Thyroid gland (tissue), 4 donors: ENCODE measurements at regions not wholly inside any gene's neighbourhood (a gene's known extent, or its start where the extent isn't known, plus 50 kb on each side); places are given as distances from the start of the nearest gene placed in this dataset.

Source experiments
- DNase-seq, 2 donors: peaks; one replicate each; pipeline ENCODE4 v3.0.0-alpha.2; 2019
- H3K27ac ChIP-seq, 3 donors: fragments of 200-600 bp; sonication (generic); 1 replicate in 2 of 3; 2 replicates in 1 of 3; pipeline ENCODE4 v1.5.1; 2016 to 2019; ENCODE audit warnings: mild to moderate bottlenecking in 1 of 3, moderate library complexity in 1 of 3
- H3K27me3 ChIP-seq: fragments of 200-600 bp; sonication (generic); one replicate; pipeline ENCODE4 v1.5.1; 2019
- H3K36me3 ChIP-seq, 2 donors: fragments of 200-600 bp; sonication (generic); one replicate each; pipeline ENCODE4 v1.5.1; 2016 to 2019
- H3K4me1 ChIP-seq, 2 donors: fragments of 200-600 bp; sonication (generic); one replicate each; pipeline ENCODE4 v1.5.1; 2017 to 2019
- H3K4me3 ChIP-seq, 3 donors: fragments of 200-600 bp; sonication (generic); replicated peaks in 1 of 3; 1 replicate in 2 of 3; 2 replicates in 1 of 3; pipeline ENCODE4 v1.5.1; 2016; ENCODE audit warnings: mild to moderate bottlenecking in 1 of 3
- H3K9me3 ChIP-seq: fragments of 200-600 bp; sonication (generic); one replicate; pipeline ENCODE4 v1.5.1; 2017
- POLR2A ChIP-seq, 2 donors: fragments of 450-650 bp; IDR thresholded peaks; one replicate each; pipeline ENCODE4 v1.6.1; 2017; ENCODE audit warnings: antibody characterized with exemption in 2 of 2, mild to moderate bottlenecking in 2 of 2, moderate library complexity in 1 of 2
- WGBS, 2 donors: methylation state at CpG; one replicate each; pipeline ENCODE4 v1.1.5; 2017; 5-methylcytosine and 5-hydroxymethylcytosine counted together
- intact Hi-C: fragments of 100-400 bp; cut with DNase I; formaldehyde crosslinking; loops from one replicate; pipeline ENCODE4 v1.15.1; 2023
- TF ChIP-seq, protein P1 (sequence below), 6 experiments: fragments of 200-600 bp in 3 of 6; fragments of 450-650 bp in 3 of 6; sonication (generic) in 3 of 6; IDR thresholded peaks; one replicate each; pipeline ENCODE4 v1.5.1; 2016 to 2019; ENCODE audit warnings: antibody characterized with exemption in 6 of 6, mild to moderate bottlenecking in 2 of 6, inconsistent platforms in 1 of 6, moderate library complexity in 1 of 6

DNA sequence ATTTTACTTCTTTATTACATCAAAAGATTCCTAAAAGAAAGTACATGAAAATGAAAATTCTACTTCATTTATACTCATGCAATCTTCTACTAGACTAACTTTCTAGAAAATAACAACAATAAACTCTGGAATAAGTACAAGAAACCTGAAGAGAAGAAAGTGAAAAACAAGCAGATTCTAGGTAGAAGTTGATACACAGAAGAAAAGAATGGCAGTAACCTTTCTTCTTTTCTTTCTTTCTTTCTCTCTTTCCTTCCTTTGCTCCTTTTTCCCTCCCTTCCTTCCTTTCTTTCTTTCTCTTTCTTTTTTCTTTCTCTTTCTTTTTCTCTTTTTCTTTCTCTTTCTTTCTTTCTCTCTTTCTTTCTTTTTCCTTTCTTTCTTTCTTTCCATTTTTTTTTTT, 541.7 kb upstream of the ANKRD30A start:
- Histone ChIP-seq H3K4me3 (no peak overlapping the region), H3K27me3 (no peaks in the 10 kb centered on the region), H3K9me3 (no peaks in the 10 kb centered on the region), H3K27ac (no peak overlapping the region), H3K4me1 (no peaks in the 10 kb centered on the region), H3K36me3 (no peaks in the 10 kb centered on the region)
- TF ChIP-seq, protein P1, sequence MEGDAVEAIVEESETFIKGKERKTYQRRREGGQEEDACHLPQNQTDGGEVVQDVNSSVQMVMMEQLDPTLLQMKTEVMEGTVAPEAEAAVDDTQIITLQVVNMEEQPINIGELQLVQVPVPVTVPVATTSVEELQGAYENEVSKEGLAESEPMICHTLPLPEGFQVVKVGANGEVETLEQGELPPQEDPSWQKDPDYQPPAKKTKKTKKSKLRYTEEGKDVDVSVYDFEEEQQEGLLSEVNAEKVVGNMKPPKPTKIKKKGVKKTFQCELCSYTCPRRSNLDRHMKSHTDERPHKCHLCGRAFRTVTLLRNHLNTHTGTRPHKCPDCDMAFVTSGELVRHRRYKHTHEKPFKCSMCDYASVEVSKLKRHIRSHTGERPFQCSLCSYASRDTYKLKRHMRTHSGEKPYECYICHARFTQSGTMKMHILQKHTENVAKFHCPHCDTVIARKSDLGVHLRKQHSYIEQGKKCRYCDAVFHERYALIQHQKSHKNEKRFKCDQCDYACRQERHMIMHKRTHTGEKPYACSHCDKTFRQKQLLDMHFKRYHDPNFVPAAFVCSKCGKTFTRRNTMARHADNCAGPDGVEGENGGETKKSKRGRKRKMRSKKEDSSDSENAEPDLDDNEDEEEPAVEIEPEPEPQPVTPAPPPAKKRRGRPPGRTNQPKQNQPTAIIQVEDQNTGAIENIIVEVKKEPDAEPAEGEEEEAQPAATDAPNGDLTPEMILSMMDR (IDR thresholded peaks at IDR 0.05), result no peak
- no peak for TF ChIP-seq POLR2A (IDR thresholded peaks at IDR 0.05)
- no peak for DNase-seq
- intact Hi-C loops, result no loop called here

- DNase-seq, result no peak
- Histone ChIP-seq H3K36me3 (no peaks in the 10 kb centered on the region), H3K27ac (no peak overlapping the region), H3K27me3 (no peaks in the 10 kb centered on the region), H3K4me3 (no peak overlapping the region), H3K4me1 (no peaks in the 10 kb centered on the region), H3K9me3 (no peaks in the 10 kb centered on the region)
- TF ChIP-seq POLR2A (IDR thresholded peaks at IDR 0.05), result no peak
- TF ChIP-seq, protein P1 (IDR thresholded peaks at IDR 0.05), result no peak
- intact Hi-C loops, result no loop called here
- WGBS, 2 donors, result 88 to 93% methylated on average over 2 of the region's 2 CpGs
These were observed 544.2 kb upstream of the ANKRD30A start for GRCh38 chr10:36581237-36581636.

- no peaks in the 10 kb centered on the region for H3K27me3 ChIP-seq
- intact Hi-C loops, result no loop called here
- no peaks in the 10 kb centered on the region for H3K36me3 ChIP-seq
- DNase-seq, result no peak
- H3K27ac ChIP-seq, result no peak overlapping the region
- 95 to 99% methylated on average over 5 of the region's 5 CpGs for WGBS, 2 donors
- TF ChIP-seq, protein P1 (IDR thresholded peaks at IDR 0.05), result no peak
- TF ChIP-seq POLR2A (IDR thresholded peaks at IDR 0.05), result no peak
- no peaks in the 10 kb centered on the region for H3K9me3 ChIP-seq
- no peaks in the 10 kb centered on the region for H3K4me1 ChIP-seq
- no peak overlapping the region for H3K4me3 ChIP-seq
These were observed 547.1 kb upstream of the ANKRD30A start for GRCh38 chr10:36578306-36578705.

GRCh38 chr10:36577126-36577525, 548.3 kb upstream of the ANKRD30A start:
- no peak overlapping the region for H3K27ac ChIP-seq
- H3K9me3 ChIP-seq, result no peaks in the 10 kb centered on the region
- no peak overlapping the region for H3K4me3 ChIP-seq
- no peaks in the 10 kb centered on the region for H3K36me3 ChIP-seq
- H3K27me3 ChIP-seq, result no peaks in the 10 kb centered on the region
- WGBS, 2 donors, result 81 to 95% methylated on average over 1 of the region's 1 CpG
- TF ChIP-seq, protein P1 (IDR thresholded peaks at IDR 0.05), result no peak
- no peak for TF ChIP-seq POLR2A (IDR thresholded peaks at IDR 0.05)
- no peak for DNase-seq
- intact Hi-C loops, result no loop called here
- no peaks in the 10 kb centered on the region for H3K4me1 ChIP-seq

- DNase-seq, result no peak
- no peaks in the 10 kb centered on the region for H3K27me3 ChIP-seq
- H3K9me3 ChIP-seq, result no peaks in the 10 kb centered on the region
- intact Hi-C loops, result no loop called here
- no peaks in the 10 kb centered on the region for H3K36me3 ChIP-seq
- no peaks in the 10 kb centered on the region for H3K4me1 ChIP-seq
- no peak overlapping the region for H3K27ac ChIP-seq
- no peak for TF ChIP-seq POLR2A (IDR thresholded peaks at IDR 0.05)
- TF ChIP-seq, protein P1 (IDR thresholded peaks at IDR 0.05), result no peak
- no peak overlapping the region for H3K4me3 ChIP-seq
These were observed 551.2 kb upstream of the ANKRD30A start for GRCh38 chr10:36574207-36574606.
